HG03571 (cell line): ENCODE measurements at regions not wholly inside any gene's neighbourhood (a gene's known extent, or its start where the extent isn't known, plus 50 kb on each side); places are given as distances from the start of the nearest gene placed in this dataset.
"Not testable (repeated sequence)": the region's sequence is repeated elsewhere in the genome, so short reads cannot be mapped to it uniquely, and the experiment has no call there.

Experiments used
- ATAC-seq: cut with Tn5 transposase; IDR thresholded peaks from one replicate; pipeline ENCODE4 v1.9.1; 2021; ENCODE audit not compliant: unreplicated experiment

DNA sequence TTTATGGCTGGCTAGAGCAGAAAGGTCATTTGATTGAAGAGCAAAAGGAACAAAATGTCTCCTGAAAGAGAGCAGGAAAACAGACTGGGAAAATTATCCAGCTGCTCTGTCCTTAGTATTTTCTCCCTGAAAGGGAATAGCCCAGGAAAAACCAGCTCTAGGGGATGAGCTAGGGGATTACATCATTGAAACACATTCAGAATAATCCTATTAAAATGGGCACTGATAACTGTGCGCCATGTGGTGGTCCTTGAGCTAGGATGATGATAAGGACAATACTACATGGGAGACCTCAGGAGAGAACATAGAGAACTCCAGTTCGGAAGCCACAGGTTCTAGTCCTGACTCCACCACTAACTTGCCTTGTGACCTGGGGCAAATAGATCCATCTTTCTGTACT is 873.8 kb downstream of the TYW1 start:
- ATAC-seq, result no peak

DNA sequence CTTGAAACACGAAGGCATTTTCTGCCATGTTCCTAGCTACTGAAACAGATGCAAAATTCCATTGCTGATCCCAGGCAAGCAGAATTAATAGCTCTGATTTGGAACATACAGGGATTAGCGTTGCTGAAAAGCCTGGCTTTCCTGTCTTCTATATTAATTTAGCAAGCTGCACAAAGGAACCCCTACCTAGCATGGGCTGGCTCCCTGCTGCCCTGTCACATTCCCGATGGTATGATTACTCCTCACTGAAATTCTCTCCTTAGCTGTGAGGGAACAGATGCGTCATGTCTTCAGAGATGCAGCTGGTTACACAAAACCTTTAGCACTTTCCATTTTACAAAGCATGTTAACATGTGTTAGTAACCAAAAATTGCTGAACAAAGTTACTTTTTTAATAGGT is 878.9 kb downstream of the TYW1 start:
- ATAC-seq, result no peak

DNA sequence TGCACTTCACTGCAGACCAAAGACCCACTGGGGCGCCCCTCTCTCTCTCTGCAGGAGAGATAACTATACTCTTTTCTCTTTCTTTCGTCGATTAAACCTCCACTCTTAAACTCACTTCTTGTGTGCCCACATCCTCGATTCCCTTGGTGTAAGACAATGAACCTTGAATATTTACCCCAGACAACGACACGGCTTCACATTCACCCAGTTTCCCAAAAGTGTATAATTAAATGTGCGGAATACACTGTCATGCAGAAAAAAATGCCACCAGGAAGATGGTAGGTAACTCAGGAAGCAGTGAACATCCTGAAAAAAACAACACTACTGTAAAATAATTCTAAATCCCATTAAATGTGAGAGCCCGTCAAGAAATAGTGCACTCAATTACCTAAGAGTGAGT is 882.2 kb downstream of the TYW1 start:
- no peak for ATAC-seq

DNA sequence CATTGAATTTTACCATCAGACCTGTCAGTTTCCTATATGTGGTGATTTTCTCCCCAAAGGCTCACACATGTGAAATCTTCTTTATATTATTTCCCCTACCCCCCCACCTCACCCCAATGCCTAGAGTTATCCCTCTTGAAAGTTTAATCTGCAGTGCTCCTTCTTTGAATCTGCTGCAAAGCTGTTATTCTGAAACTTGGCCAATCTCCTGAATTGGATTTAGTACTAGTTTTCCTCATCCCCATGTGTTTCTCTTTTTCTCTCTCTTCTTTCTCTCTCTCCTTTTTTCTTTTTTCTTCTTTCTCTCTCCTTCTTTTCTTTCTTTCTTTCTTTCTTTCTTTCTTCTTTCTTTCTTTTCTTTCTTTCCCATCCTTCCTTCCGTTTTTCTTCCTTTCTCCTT is 886.2 kb downstream of the TYW1 start:
- no peak for ATAC-seq

DNA sequence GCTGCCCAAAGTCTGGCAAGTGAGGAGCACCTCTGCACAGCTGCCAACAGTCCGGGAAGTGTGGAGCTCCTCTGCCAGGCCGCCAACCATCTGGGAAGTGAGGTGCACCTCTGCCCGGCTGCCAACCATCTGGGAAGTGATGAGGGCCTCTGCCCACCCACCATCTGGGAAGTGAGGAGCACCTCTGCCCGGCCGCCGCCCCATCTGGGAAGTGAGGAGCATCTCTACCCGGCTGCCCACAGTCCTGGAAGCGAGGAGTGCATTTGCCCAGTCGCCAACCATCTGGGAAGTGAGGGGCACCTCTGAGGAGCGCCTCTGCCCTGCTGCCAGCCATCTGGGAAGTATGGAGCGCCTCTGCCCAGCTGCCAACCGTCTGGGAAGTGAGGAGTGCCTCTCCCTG is 893.7 kb downstream of the TYW1 start:
- ATAC-seq, result no peak

DNA sequence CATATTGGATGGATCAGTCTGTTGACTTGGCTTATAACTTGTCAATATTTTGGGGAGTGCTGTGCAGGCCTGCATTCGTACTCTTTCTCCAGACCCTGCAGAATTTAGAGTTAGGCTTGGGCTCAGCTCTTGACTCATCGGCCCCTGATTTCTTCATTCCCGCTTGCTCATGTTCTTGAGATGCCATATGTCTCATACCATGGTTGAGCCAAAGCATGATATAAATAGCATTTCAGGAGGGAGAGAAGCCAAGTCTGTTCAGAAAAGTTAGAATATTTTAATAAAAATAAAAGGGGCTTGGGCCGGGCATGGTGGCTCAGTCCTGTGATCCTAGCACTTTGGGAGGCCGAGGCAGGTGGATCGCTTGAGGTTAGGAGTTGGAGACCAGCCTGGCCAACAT is 898.1 kb downstream of the TYW1 start:
- no peak for ATAC-seq

DNA sequence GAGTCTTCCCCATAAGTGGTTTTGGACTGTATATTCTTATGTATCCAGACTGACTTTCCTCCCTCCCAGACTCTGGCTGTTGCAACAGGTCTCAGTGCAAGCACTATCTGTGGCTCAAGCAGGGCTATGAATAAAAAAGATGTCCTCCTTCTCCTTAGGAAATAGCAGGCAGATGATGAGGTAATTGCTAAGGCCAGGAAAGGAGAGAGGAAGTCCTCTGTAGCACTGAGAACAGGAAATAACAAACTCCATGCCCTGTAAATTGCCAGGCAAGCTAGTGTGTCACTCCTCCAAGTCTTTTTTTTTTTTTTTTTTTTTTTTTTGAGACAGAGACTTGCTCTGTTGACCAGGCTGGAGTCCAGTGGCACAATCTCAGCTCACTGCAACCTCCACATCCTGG is 900.1 kb downstream of the TYW1 start:
- no peak for ATAC-seq

DNA sequence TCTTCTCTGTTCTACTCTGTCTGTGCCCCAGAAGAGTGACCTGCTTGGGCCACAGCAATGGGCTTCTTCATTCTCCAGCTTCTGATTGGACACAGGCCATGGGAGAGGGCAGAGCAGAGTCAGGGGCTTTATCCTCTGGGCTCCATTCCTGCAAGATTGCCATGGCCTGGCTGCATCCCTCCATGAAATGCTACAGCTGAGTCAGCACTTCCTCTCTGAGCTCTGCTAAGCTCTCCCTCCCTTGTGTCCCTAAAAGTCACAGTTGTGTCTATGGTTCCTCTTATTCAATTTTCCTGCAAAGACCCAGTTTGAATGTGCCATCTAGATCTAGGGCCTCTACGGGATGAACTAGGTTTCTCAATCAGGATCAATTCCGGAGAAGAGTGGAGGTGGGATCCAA is 903.8 kb downstream of the TYW1 start:
- ATAC-seq, result no peak

DNA sequence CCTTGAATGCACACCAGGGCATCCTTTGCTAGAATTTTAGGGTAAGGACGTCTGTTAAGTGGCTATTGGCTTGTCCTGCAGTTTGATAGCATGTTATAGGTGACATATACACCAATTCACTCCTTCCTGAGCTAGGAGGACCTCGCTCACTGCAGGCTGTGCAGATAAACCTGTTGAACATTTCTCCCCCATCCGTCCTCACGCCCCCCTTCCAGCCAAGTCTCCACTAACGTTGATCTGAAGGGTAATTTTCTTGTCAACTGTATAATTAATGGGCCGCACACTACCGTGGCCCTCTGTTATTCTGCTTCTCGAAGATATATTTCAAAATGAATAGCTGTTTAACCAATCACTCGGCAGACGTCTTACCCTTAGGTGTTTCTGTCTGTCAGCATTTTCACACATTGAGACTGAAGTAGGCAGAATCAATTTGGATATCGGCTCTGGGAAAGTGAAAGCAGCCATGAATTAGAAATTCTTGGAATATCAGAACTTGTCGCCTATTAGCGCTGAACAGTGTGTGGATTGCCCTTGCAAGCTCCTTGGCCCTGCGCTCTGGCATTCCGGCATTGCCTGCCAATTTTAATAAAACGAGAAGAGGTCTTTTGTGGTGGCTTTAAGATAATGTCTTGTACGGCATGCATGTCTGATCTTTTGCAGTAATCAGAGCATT is 905.3 kb downstream of the TYW1 start:
- no peak for ATAC-seq

DNA sequence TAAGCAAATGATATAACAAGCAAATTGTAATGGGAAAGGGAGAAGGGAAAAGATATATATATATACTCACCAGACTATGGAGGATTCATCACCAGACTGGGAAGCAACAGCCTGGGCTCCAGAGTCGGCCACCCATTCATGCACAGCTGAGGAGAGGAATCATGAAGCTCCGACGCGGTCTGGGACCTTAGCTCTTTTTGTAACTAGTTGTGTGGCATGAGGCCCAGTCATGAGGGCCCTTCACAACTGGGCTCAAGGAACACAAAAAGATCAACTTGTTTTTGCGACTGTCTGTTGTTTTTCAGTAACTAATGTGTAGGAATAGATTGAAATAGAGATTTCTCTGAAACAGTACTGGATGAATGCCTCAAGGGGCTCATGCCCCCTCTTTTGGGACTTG is 911.2 kb downstream of the TYW1 start:
- no peak for ATAC-seq

DNA sequence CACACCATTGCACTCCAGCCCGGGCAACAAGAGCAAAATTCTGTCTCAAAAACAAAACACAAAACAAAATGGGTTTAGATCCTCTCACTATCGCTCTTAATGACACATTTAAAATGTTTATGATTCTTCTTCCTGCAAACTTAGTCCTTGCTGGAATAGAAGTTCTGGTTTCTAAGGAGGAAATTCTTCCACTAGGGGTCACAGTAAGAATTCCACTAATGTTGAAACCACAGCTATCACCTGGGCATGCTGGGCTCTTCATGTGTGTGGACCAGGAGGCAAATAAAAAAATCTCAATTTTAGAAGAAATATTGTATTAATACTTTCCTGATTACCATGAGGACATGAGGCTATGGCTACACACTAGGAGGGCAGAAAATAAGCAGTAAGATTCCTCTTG is 915.8 kb downstream of the TYW1 start:
- ATAC-seq, result no peak

DNA sequence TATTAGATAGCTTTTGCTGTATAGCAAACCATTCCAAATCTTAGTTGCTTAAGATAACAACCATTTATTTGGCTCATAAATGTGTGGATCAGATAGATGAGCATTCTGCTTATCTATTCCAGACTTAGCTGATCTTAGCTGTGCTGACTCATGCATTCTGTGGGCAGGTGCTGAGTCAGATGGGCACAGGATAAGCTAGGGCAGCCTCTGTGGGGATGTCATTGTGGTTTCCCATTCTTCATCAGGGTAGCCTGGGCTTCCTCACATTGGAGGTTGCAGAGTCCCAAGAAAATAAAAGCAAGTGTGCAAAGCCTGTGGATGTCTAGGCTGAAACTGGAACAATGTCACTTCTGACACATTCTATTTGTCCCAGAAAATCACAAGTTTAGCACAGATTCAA is 917.0 kb downstream of the TYW1 start:
- no peak for ATAC-seq

DNA sequence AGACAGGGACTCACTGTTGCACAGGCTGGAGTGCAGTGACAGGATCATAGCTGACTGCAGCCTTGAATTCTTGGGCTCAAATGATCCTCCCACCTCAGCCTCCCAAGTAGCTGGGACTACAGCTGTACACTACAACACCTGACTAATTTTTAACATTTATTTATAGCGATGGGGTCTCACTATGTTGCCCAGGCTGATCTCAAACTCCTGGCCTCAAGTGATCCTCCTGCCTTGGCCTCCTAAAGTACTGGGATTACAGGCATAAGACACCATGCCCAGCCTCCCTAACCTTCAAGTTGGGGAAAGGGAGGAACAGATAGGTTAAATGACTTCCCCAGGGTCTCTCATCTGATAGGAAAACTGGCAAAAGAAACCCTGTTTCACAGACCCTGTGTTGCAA is 919.5 kb downstream of the TYW1 start:
- not testable (repeated sequence) for ATAC-seq

DNA sequence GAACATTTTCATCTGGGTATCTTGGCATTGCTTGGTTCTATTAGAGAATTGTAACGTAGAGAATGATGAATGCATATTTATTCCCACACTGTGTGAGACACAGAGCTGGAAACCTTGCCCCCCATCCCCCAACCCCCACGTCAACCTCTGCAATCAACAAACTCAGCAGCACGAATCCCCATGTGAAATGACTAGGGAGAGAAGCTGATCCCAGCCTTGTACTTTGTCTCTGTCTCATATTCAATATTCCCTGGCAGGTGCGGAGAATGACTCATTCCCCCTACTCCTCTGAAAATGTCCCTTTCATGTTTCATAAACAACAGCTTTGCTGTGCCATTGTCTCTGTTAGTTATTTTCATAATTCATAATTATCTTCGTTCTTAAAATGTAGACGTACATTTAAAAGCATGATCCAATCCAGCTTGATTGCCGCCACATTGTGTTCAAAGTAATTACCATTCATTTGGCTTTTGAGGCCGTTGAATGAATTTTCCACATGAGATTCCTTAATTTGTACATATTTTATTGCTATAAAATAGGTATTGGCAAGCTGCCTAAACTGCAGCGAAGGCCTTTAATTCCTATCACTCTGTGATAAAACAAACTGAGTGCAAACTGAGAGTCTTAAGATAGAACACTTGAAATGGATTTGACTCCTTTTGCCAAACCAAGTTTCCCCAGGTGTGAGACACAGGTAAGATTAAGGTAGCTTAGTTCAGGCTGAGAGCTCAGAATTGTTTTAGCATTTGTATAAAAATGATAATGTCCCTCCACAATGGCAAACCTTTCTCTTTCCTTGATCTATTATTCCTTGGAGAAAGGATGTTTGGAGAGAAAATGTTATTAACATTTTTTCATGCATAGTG is 920.2 kb downstream of the TYW1 start:
- ATAC-seq, result no peak

DNA sequence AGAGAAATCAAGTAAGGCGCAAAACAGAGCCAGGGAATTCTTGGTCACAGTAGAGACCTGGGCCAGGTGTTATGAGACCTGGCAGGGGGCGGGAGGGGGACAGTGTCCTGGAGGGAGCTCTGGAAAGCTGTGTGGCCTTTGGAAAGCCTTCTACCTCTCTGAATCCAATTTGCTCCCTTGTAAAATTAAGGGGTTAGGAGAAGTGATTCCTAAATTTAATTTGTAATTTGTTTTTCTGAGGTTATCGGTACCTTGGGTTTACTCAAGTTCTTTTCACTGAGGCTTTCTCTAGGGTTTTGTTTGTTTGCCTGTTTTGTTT is 920.8 kb downstream of the TYW1 start:
- no peak for ATAC-seq

DNA sequence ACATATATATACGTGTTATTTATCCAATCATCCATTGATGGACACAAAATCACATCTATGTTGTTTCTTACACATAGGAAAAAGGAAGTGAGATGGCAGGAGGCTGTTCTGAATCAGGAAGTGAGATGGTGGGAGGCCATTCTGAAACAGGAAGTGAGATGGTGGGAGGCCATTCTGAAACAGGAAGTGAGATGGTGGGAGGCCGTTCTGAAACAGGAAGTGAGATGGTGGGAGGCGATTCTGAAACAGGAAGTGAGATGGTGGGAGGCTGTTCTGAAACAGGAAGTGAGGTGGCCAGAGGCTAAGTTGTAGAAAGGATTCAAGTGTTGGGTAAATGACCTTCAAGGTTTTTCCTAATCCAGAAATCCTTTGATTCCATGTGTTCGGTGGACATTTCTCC is 921.5 kb downstream of the TYW1 start:
- no peak for ATAC-seq

DNA sequence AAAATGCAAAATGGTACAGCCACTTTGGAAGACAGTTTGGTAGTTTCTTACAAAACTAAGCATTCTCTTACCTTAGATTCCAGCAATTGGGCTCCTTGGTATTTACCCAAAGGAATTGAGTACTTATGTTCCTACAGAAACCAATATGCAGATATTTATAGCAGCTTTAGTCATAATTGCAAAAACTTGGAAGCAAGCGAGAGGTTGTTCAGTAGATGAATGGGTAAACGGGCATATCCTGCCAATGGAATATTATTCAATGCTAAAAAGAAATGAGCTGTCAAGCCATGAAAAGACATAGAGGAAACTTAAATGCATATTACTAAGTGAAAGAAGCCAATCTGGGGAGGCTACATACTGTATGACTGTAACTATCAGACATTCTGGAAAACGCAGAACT is 926.7 kb downstream of the TYW1 start:
- no peak for ATAC-seq

DNA sequence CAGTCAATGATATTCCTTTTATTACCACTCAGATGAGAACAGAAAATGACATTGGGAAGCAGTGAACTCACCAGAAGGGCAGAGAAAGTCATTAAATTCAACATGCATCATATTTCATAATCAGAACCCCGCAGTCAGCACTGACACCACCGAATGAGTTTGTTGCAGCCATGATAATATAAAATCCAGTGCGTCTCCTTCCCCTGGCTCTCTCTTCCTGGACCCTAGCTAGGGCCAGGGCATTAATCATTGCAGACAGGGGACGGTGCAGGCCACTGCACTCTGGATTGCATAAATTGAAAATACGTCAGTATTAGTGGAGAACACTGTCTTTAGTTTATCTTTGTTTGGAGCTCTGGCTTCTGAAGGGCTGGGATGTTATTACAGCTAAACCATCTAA is 931.5 kb downstream of the TYW1 start:
- ATAC-seq, result no peak

DNA sequence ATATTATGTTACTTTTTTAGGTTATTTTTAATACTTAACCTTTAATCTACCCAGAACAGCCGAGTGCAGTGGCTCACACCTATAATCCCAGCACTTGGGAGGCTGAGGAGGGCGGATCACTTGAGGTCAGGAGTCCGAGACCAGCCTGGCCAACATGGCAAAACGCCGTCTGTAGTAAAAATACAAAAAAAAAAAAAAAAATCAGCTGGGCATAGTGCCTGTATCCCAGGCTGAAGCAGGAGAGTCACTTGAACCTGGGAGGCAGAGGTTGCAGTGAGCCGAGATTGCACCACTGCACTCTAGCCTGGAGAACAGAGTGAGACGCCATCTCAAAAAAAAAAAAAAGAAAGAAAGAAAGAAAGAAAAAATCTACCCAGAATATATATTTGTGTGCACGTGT is 939.8 kb downstream of the TYW1 start:
- not testable (repeated sequence) for ATAC-seq

DNA sequence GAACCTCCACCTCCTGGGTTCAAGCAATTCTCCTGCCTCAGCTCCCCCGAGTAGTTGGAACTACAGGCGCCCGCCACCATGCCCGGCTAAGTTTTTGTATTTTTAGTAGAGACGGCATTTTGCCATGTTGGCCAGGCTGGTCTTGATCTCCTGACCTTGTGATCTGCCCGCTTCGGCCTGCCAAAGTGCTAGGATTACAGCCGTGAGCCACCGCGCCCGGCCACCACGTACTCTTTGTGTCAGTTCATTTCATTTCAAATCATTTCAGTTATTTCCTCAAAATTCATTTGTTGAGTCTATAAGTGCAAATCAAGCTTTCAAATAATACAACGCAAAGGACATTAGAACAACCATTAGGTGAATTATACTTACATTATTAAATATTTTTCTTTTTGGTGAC is 943.8 kb downstream of the TYW1 start:
- no peak for ATAC-seq

DNA sequence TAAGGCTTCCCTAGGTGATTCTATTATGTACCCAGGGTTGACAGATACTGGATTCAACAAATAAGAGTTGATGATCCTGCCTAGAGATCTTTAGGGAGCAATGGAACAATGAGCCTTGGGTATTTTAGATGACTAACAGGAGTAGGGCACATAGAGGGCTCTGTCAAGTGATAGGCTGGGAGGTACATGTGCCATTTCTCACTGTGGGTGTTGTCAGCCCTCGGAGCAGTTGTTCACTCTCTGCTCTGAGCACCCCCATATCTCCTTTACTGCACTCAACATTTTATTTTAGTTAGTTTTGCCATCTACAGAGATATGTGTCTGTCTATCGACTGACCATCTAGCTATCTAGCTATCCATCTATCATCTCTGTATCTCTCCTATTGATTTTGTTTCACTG is 950.6 kb downstream of the TYW1 start:
- ATAC-seq, result no peak

DNA sequence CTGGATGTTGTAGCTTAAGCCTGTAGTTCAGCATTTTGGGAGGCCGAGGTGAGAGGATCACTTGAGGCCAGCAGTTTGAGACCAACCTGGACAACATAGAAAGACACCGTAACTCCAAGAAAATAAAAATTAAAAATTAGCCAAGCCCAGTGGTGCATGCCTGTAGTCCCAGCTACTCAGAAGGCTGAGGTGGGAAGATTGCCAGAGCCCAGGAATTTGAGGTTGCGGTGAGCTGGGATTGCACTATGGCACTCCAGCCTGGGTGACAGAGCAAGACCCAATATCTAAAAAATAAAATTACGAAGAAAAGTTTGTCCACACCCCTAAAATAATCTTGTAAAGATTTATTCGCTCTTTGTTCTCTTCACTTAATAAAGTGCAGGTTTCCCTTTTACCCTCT is 951.0 kb downstream of the TYW1 start:
- no peak for ATAC-seq
